Stimulated activated CD4-positive, alpha-beta T cell treated with anti-CD3 and anti-CD28 coated beads, Interleukin-2, amount 100 ng/mL, for 4 hours (primary cell): ENCODE measurements at regions not wholly inside any gene's neighbourhood (a gene's known extent, or its start where the extent isn't known, plus 50 kb on each side); places are given as distances from the start of the nearest gene placed in this dataset.
"Not testable (repeated sequence)": the region's sequence is repeated elsewhere in the genome, so short reads cannot be mapped to it uniquely, and the experiment has no call there.

Experiments
- DNase-seq: peaks from one replicate; pipeline ENCODE4 v3.0.0-alpha.2; 2020; ENCODE audit warnings: low read depth

DNA sequence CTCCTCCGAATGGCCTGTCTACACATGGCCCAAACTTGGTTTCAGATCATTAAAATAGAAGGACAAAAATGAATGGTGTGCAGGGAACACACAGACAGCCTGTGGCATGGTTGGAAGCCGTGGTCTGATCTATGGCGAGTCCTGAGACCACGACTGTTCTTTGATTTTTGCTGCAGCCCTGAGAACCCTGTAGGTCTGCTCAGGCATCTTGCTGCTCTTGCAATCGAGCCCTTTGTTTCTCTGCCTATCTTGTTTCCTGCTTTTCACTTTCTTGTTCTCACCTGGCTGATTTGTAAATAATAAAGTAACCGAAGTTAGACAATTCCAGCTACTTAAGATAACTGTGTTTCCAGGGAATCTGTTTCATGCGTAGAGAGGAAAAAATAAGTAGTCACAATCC is 54.1 kb upstream of the NBPF9 start:
- DNase-seq, result not testable (repeated sequence)

DNA sequence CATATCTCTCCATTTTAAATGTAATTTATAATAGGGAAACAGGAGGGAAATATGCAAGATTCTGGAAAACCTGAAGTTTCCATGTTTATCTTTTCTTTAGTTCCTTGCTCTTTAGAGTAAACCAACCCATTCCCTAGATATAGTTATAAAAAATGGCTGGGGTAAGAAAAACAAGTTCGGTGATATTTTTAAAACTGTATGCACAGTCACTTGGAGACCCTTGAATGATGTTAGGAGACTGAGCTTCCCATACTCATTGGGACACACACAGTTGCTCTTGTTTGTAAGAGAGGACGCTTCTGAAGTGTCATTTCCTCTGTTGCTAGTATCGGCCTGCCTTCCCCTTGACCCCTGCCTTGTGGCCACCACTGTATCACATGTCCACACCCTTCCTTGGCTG is 55.0 kb upstream of the NBPF9 start:
- DNase-seq, result not testable (repeated sequence)

DNA sequence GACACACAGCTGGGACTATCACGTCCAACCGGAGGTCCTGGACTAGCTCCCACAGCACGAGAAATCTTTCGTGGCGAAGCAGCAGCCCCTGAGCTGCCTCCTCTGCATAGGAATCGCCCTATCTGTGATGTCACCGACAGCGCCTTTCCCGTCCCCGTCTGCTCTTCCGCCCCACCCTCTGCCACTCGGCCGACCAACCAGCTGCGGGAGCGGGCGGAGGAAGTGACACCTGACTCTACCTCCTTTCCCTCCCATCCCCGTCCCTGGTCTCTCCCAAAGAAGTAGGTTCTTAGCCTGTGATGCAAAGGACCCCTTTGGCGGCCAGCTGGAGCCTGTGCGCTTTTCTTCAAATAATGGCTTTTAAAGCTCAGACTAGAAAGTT is 59.7 kb upstream of the NBPF9 start:
- not testable (repeated sequence) for DNase-seq

DNA sequence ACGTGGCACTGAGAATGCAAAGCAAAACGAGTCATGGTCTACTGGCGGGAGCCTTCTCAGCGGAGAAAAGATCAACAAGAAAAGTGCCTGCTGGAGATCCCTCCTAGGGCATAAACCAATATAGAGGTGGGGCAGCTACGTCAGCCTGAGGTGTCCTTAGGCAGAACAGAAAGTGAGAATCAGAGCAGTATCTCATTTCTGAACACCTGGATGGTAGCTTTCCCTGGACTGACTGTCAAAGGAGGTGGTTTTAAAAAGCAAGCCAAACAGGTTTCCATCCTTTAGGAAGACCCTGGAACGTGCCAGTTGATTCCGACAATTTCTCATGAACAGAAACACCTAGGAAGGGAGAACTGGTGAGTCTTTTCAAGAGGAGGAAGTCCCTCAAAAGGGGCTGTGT is 71.4 kb upstream of the NBPF9 start:
- DNase-seq, result peak; percentile 7

DNA sequence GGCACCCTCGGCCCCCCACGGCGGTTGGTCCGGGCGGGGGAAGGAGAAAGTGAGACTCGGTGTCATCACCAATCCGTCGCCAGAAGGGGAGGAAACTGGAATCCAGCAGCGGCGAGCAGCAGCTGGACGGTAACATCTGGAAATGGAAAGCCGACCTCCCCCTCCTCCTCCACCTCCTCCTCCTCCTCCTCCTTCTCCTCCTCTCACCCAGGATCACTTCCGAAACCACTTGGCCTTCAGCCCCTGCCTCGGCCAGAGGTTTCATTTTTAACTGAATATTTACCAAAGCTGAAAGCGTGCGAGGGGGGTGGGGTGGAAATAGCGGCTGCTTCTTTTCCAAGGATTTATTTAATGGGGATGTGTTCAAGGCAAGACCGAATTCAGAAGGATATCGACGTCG is 72.5 kb upstream of the NBPF9 start:
- DNase-seq, result not testable (repeated sequence)

DNA sequence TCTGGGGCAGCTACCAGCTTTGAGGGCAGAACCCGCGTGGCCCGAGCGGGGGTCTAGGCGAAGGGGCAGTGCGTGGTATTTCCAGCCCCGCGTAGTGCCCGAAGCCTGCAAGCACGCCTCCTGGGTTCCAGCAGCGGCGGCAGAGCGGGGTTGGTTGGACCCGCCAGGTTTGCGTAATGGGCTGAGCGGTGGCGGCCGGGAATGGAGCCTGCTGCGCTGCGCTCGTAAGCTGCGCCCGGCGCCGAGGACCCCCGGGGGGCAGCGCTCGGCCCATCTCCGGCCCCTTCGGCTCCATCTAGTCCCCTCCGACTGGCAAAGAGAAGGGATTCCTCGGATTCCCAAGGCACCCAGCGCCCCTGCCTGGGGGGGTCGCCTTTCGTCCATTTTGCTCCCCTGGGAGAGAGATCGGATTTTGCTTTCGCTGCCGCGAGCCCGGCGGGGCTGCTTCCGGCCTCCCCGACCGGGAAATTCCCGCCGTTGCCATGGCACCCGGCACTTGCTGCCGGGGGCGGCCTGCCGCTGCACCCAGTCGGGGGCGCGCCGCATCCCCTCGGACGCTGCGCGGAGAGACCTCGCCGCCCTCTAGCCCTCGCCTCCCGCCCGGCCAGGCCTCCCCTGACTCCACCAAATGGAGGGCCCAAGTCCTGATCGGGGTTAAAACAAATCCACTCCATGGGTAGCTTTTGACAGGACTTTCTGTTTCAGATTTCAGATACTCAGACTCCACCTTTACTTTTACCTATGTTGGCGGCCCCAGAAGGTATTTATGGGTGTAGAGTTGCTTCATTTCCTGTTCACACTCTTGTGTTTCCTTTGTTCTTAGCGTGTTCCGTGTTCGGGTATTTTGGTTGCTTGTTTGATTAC is 73.3 kb upstream of the NBPF9 start:
- peak; percentile 50 for DNase-seq

DNA sequence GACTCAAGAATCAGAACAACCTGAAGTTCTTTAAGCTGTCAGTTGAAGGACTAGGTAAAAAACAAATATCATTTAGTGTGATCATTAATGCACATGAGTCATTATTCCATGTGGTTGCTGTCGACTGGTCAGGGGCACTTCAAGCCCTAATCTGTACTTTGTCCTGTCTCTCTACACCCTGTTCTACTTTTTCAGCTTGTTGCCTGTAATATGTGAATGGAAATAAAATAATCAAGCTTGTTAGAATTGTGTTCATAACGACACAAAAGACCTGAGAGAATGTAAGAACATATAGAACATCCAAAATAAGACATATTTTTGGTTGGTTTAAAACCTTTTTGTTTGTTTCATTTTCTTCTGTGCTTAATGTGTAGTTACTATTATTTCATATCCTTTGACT is 87.4 kb upstream of the NBPF9 start:
- not testable (repeated sequence) for DNase-seq

DNA sequence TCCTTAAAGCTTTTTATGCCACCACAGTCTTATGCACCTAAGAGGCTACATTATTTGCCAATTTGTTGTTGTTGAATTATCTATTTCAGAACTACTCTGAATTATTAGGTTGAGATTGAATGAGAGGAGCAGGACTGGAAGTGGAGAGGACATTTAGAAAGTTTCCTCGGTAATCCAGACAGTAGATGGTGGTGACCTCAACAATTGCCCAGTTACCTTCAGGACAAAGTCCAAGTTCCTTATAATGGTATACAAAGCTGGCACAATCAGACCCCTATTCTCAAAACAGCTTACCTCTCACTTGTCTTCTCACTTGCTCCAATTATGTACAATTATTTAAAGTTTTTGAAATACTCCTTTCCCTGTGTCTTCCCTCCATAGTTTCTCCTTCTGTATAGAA is 93.3 kb upstream of the NBPF9 start:
- DNase-seq, result not testable (repeated sequence)

DNA sequence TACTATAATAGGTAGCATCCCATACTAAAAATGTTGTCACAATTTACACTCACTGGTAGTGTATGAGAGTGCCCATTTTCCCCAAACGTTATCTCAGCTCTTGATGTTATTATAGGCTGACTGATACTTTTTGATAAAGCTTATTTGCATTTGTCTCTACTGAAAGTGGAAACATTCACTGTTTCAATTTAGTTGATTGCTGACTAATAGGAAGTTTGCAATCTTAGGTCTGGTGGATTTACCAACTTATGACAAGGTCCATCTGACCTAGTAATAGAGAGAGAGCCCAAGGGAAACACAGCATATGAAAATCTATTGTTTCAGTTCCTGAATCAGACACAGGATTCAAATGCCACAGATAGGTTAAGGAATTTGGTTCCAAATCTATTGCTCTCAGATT is 97.2 kb upstream of the NBPF9 start:
- DNase-seq, result not testable (repeated sequence)

DNA sequence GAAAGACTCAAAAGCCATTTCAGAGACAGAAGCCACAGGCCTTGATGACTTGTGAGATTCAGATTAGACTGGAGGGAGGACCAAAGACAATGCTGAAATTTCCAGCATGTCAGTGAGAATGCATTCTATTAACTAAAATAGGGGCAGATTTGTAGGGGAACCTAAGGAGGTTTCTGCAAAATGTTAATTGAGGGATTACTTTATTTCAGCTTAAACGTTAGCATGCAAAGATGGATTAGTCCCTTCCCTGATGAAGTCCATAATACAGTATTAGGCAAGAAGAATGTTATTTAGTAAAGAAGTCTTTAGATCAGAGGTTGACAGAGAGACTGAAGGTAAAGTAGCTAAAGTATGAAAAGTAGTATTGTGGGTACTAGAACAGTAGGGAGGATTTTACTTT is 98.9 kb upstream of the NBPF9 start:
- not testable (repeated sequence) for DNase-seq

DNA sequence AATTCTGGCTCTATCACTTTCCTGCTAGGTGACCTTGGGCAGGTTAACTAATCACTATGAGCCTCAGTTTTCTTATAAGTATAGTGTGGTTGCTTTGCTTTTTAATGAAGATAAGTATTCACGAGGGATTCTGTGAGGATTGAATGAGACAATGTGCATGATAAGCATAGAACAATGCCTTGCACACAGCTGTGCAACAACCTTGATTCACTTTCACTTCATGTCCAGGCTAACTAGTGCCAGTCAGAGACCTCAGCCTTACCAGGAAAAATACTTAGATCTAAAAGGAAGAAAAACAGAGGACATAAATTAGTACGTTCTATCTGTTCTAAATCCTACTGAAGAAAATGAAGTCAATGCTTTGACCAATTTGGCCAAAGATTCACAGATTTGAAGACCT is 101.0 kb upstream of the NBPF9 start:
- DNase-seq, result not testable (repeated sequence)

DNA sequence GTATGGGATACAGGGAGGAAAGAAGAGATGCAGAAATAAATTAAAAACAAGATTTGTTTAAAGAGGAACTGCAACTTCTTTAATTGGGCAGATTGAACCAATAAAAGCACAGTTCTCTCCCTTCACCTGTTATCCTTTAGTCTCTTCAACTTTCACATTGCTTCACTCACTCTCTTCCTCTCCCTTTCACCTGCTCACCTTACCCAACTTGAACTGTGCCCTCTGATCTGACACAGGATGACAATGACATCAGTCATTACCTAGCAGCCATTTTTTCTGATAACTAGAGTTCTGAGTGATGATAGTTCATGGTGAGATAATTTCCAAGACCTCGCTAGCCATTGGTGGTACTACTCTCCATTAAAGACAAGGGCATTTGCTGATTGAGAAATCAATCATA is 105.5 kb upstream of the NBPF9 start:
- DNase-seq, result not testable (repeated sequence)

DNA sequence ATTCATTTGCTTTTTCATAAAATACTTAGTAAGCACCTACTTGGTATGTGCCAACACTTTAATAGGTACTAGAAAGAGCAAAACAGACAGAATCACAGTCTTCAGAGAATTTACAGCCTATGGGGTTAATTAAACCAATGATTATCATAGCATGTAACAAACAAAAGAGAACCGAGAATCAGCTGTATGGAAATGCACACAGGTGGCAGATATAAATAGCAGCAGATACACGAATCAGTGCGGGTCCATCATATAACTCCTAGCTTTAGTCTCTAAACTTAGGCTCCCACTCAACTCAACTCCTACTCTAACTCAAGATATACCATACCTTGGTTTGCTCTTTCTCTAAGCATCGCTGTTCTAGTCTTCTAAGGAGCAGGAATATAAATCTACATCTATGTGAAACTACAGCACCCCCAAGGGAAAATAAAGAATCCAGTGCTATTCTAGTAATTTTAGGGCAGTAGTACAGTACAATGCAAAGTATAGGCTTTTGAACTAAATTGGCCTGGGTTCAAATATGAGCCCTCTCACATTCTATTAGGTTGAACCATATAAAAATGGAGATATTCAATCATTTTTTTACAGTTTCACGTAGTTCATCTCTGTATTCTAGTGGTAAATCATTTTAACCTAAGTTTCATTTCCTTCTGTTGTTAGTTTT is 108.5 kb upstream of the NBPF9 start:
- not testable (repeated sequence) for DNase-seq

DNA sequence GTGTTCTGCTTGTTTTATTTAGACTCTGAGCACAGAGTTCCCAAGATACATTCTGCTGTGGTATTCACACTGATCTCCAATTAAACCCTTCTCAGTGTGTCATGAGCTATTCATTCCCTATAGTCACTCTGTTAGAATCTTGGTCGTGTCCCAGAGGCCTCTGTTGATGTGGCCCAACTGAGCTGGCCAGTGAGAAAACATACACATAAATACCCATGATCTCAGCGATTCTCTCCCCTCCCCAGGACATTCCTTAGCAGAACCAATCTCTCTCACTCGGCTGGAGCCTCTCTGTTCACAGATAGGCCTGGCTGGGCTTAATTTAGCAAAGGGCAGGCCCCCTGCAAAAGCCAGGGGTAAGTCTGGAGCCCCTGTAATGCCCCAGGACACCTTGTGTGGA is 109.6 kb upstream of the NBPF9 start:
- DNase-seq, result not testable (repeated sequence)

DNA sequence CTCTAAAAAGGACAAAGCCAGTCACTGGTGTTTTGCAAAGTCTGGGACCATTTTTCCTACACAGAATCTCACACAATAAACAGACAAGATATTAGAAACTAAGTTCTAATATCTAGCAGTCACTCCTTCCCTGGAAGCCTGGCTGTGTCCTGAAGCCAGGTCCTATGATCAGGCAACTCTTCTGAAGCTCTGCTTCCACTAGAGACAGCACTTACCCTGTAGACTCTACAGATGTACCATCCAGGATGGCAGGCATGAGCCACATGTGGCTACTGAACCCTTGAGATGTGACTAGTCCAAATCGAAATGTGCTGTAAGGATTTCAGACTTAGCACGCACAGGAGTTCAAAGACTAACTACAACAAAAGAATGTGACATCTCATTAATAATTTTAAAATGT is 110.3 kb upstream of the NBPF9 start:
- DNase-seq, result not testable (repeated sequence)

DNA sequence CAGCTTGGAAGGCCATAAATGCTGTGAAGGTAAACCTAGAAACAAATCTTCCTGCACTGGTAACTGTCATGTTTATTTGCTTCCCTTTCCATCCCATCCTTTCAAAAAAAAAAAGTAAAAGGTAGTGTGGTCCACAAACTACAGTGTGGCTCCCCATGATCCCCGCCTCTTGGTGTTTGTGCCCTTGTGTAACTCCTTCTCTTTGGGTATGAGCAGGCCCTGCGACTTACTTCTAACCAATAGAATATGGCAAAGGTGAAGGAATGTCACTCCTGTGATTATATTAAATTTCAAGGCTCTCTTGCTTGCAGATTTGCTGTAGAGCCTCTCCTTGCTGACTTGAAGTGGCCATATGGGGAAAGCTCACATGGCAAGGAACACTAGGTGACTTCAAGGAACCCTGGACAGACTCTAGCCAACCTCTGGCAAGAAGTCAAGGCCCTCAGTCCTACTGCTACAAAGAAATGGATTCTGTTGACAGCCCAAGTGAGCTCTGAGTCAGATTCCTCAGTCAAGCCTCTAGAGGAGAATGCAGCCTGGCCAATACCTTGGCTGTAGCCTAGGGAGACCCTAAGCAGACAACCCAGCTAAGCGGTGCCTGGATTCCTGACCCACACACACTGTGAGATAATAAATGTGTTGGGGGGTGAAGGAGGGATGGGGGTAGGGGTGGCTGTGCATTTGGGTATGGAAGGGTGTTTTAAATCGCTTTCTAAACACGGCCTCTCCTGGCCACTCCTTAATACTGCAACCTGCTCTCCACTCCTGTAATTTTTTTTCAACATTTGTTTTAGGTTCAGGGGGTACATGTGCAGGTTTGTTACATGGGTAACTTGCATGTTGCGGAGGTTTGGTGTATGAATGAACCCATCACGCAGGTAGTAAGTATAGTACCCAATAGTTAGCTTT is 115.0 kb upstream of the NBPF9 start:
- DNase-seq, result not testable (repeated sequence)

DNA sequence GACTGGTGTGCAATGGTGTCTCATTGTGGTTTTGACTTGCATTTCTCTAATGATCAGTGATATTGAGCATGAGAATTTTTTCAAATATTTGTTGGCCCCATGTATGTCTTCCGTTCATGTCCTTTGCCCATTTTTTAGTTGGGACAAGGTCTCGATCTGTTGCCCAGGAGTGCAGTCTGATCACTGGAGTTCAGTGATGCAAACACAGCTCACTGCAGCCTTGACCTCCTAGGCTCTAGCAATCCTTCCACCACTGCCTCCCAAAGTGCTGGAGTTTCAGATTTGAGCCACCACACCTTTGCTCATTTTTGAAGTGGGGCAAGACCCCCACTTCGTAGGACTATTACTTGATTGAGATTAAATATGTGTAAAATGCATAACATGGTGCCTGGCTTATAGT is 116.2 kb upstream of the NBPF9 start:
- DNase-seq, result not testable (repeated sequence)

DNA sequence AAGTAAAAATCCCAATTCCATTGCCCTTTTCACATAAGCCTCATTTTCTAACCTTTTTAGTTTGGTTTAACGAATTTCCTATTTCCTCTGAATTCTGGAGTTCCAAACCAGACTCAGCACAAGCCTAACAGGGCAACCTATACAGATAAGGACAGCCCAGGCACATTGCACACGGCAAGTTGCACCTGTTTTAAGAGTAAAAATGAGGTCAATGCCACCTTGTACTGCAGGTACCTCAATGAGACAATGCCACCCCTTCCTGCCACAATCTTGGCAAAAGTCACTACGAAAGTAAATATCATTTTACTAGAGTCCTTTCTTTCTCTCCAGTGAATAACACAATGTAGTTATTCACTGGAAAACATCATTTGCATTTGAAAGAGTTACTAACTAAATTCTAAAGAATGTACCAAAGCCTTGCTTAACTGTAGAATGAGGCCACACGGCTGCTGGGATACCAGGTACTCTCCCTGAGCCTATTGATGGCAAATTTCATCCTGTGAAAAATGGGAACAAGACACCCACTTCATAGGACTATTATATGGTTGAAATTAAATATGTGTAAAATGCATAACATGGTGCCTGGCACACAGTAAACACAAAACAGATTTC is 117.2 kb upstream of the NBPF9 start:
- DNase-seq, result not testable (repeated sequence)

DNA sequence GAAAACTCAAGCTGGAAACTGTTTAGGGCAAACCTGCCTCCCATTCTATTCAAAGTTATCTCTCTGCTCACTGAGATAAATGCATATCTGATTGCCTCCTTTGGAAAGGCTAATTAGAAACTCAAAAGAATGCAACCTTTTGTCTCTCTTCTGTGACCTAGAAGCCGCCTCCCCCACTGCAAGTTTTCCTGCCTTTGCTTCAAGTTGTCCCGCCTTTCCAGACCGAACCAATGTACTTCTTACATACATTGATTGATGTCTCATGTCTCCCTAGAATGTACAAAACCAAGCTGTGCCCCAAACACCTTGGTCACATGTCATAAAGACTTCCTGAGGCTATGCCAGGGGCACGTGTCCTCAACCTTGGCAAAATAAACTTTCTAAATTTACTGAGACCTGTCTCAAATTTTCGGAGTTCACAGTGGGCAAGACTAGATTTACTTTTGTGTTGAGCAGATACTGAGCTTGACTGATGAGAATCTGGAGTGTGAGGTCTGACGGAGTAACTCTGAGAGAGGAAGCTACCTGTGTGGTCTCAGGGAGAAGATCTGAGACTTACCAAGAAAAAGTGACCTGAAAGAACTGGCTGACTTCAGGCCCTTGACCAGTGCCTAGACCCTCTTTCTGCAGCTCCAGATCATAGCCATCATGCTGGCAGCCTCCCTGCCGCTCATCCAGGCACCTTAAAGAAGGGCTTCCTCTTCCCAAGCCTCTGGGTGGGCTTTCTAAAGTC is 124.7 kb upstream of the NBPF9 start:
- DNase-seq, result not testable (repeated sequence)

DNA sequence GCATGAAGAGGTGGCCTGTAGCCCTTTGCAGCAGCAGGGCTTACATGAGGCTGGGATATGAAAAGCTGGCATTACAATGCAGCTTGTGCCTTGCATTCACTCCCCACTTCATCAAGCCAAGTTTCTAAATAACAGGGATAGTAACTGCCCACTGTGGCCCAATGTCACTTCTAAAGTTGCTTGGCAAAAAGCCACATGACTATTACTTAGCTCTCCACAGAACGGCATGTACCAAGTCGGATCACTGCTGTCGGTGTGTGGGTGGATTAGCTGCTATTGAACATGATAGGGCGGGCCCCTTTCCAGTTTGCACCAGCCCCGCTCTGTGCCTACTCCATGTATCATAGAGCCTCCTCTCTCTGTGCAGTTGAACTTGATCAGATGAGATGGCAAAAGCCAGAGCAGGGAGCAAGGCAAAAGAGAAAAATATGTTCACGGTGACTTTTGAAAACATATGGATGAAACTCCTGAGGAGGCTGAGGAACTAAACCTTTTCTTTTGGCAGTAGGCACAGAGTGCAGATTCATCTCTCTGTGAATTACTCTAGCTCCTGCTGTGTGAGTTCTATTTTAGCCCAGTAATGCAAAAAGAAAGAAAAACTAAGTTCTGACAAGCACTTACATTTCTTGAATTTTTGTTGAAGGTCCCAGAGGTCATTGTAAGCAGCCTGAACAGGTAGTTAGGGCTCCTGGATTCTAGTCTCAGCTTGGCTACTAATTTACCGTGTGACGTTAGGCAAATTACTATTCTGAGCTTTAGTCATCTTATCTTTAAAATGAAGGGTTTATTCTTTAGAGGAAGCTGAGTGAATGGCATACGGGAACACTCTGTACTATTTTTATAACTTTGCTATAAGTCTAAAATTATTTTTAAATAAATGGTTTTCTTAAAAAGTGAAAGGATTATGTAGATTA is 125.6 kb upstream of the NBPF9 start:
- not testable (repeated sequence) for DNase-seq
